ENCODE measurements at regions not wholly inside any gene's neighbourhood (a gene's known extent, or its start where the extent isn't known, plus 50 kb on each side); places are given as distances from the start of the nearest gene placed in this dataset.

DNA sequence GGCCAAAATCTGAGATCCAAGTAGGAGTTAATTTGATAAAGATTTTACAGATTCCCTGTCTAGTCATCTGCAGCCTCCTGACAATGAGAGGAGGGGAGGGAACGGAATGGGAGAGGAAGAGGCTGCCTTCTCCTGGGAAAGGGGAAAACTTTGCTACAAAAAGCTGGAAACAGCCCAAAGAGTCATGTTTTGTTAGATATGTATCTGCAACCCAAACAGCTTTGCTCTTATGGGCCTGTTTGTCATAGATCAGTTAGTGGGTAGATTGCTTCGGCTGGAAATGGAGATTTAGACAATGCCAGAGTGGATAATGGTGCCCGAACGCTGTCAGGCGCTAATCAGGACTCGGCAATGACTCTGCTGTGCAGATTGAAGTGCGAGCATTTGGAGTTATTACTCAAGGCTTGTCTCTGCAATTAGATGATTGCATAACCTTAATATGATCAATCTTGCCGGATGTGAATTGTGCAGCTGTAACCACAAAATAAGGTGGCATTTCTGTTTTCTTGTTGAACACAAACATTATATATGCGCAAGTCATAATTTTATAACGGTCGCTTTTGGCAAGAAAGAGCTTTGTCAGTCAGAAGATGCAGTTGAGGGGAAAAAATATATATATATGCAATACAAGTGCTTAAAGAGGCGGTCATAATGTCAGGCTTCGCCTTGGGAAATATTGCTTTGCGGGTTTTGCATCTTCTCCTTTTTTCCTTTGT, 92.4 kb upstream of the MAFB start:
- TF ChIP-seq, protein P1, sequence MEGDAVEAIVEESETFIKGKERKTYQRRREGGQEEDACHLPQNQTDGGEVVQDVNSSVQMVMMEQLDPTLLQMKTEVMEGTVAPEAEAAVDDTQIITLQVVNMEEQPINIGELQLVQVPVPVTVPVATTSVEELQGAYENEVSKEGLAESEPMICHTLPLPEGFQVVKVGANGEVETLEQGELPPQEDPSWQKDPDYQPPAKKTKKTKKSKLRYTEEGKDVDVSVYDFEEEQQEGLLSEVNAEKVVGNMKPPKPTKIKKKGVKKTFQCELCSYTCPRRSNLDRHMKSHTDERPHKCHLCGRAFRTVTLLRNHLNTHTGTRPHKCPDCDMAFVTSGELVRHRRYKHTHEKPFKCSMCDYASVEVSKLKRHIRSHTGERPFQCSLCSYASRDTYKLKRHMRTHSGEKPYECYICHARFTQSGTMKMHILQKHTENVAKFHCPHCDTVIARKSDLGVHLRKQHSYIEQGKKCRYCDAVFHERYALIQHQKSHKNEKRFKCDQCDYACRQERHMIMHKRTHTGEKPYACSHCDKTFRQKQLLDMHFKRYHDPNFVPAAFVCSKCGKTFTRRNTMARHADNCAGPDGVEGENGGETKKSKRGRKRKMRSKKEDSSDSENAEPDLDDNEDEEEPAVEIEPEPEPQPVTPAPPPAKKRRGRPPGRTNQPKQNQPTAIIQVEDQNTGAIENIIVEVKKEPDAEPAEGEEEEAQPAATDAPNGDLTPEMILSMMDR (IDR thresholded peaks at IDR 0.05), result no peak
- TF ChIP-seq POLR2AphosphoS5 (IDR thresholded peaks at IDR 0.05) (no peak), POLR2A (IDR thresholded peaks at IDR 0.05) (no peak)
